Thoracic aorta (tissue), 2 donors: ENCODE measurements at regions not wholly inside any gene's neighbourhood (a gene's known extent, or its start where the extent isn't known, plus 50 kb on each side); places are given as distances from the start of the nearest gene placed in this dataset.

ENCODE experiments used
- ATAC-seq: fragments of 150-250 bp; one replicate; pipeline ENCODE4 v1.8.0; 2017; ENCODE audit warnings: low read depth; ENCODE audit not compliant: insufficient number of reproducible peaks, low FRiP score
- DNase-seq: peaks from one replicate; pipeline ENCODE4 v3.0.0-alpha.2; 2020; ENCODE audit warnings: low spot score
- H3K27ac ChIP-seq, 2 donors: fragments of 200-600 bp; sonication (generic); 1 replicate in 1 of 2; 2 replicates in 1 of 2; pipeline ENCODE4 v1.5.1; 2016; ENCODE audit warnings: mild to moderate bottlenecking in 2 of 2, moderate library complexity in 2 of 2
- H3K27me3 ChIP-seq: fragments of 200-600 bp; sonication (generic); replicated peaks from 2 replicates; pipeline ENCODE4 v1.6.0; 2016; ENCODE audit warnings: mild to moderate bottlenecking; ENCODE audit not compliant: insufficient read depth
- H3K36me3 ChIP-seq: fragments of 200-600 bp; sonication (generic); one replicate; pipeline ENCODE4 v1.5.1; 2016
- H3K4me1 ChIP-seq, 2 donors: fragments of 200-600 bp; sonication (generic); 1 replicate in 1 of 2; 2 replicates in 1 of 2; pipeline versions ENCODE4 v1.5.1 to v1.6.0; 2016; ENCODE audit warnings: low read depth in 2 of 2, mild to moderate bottlenecking in 1 of 2; ENCODE audit not compliant: control insufficient read depth in 1 of 2
- H3K4me3 ChIP-seq: fragments of 200-600 bp; sonication (generic); 2 replicates; pipeline ENCODE4 v1.5.1; 2016; ENCODE audit warnings: mild to moderate bottlenecking
- H3K9me3 ChIP-seq: fragments of 200-600 bp; sonication (generic); 2 replicates; pipeline ENCODE4 v1.5.1; 2016
- CTCF ChIP-seq: fragments of 200-600 bp; sonication (generic); IDR thresholded peaks from one replicate; pipeline ENCODE4 v1.5.1; 2019; ENCODE audit warnings: antibody characterized with exemption

GRCh38 chr18:53739700-53740099 is 484.8 kb downstream of the MBD2 start:
- Histone ChIP-seq H3K4me1 (no peaks in the 10 kb centered on the region), H3K27me3 (no peaks in the 10 kb centered on the region), H3K27ac (no peak overlapping the region), H3K9me3 (no peaks in the 10 kb centered on the region), H3K36me3 (no peaks in the 10 kb centered on the region), H3K4me3 (no peak overlapping the region)
- no peak for ATAC-seq
- no peak for DNase-seq
- TF ChIP-seq CTCF = no peak

GRCh38 chr18:53735526-53735925 is 488.9 kb downstream of the MBD2 start:
- H3K9me3 ChIP-seq = no peaks in the 10 kb centered on the region
- H3K4me3 ChIP-seq = no peak overlapping the region
- no peak overlapping the region for H3K27ac ChIP-seq
- TF ChIP-seq CTCF = no peak
- ATAC-seq (no peak), DNase-seq (no peak)
- H3K36me3 ChIP-seq = no peaks in the 10 kb centered on the region
- no peaks in the 10 kb centered on the region for H3K27me3 ChIP-seq
- no peaks in the 10 kb centered on the region for H3K4me1 ChIP-seq

- TF ChIP-seq CTCF = no peak
- Histone ChIP-seq H3K4me3 (no peak overlapping the region), H3K36me3 (no peaks in the 10 kb centered on the region), H3K4me1 (no peaks in the 10 kb centered on the region), H3K27me3 (no peaks in the 10 kb centered on the region), H3K27ac (no peak overlapping the region), H3K9me3 (no peaks in the 10 kb centered on the region)
- ATAC-seq (no peak), DNase-seq (no peak)
These were observed 509.1 kb downstream of the MBD2 start for GRCh38 chr18:53715243-53715853.

- Histone ChIP-seq H3K36me3 (no peaks in the 10 kb centered on the region), H3K27me3 (no peaks in the 10 kb centered on the region), H3K27ac (no peak overlapping the region), H3K4me1 (no peaks in the 10 kb centered on the region), H3K4me3 (no peak overlapping the region), H3K9me3 (peaks cover 6% of the 10 kb centered on the region)
- no peak for TF ChIP-seq CTCF
- no peak for ATAC-seq
- no peak for DNase-seq
These were observed 514.4 kb downstream of the MBD2 start for GRCh38 chr18:53710080-53710479.

GRCh38 chr18:53702480-53702879 is 522.0 kb downstream of the MBD2 start:
- Histone ChIP-seq H3K9me3 (no peaks in the 10 kb centered on the region), H3K4me1 (no peaks in the 10 kb centered on the region), H3K27ac (no peak overlapping the region), H3K27me3 (no peaks in the 10 kb centered on the region), H3K36me3 (no peaks in the 10 kb centered on the region), H3K4me3 (no peak overlapping the region)
- ATAC-seq (no peak), DNase-seq (no peak)
- no peak for TF ChIP-seq CTCF
